ENCODE measurements at regions not wholly inside any gene's neighbourhood (a gene's known extent, or its start where the extent isn't known, plus 50 kb on each side); places are given as distances from the start of the nearest gene placed in this dataset.

- H3K27ac Mint-ChIP-seq: no peak overlapping the region
- no peaks in the 10 kb centered on the region for H3K4me1 Mint-ChIP-seq (ENCODE audit: low read depth)
- no peak for TF ChIP-seq CTCF (IDR thresholded peaks at IDR 0.05; ENCODE audit: unreplicated experiment)
- DNase-seq (ENCODE audit: low spot score, unreplicated experiment): no peak
- H3K27me3 Mint-ChIP-seq: peaks cover 29% of the 10 kb centered on the region
- H3K9me3 Mint-ChIP-seq (ENCODE audit: low read depth): peaks cover 4% of the 10 kb centered on the region
- H3K36me3 Mint-ChIP-seq (ENCODE audit: insufficient read depth): no peaks in the 10 kb centered on the region
- no peak overlapping the region for H3K4me3 Mint-ChIP-seq (ENCODE audit: low read depth)
Measured at GRCh38 chr20:22866812-22867341, 168.2 kb upstream of the SSTR4 start.

- no peaks in the 10 kb centered on the region for H3K9me3 Mint-ChIP-seq (ENCODE audit: low read depth)
- DNase-seq (ENCODE audit: low spot score, unreplicated experiment): no peak
- peaks cover 62% of the 10 kb centered on the region for H3K27me3 Mint-ChIP-seq
- no peak for TF ChIP-seq CTCF (IDR thresholded peaks at IDR 0.05; ENCODE audit: unreplicated experiment)
- no peaks in the 10 kb centered on the region for H3K4me1 Mint-ChIP-seq (ENCODE audit: low read depth)
- H3K4me3 Mint-ChIP-seq (ENCODE audit: low read depth): no peak overlapping the region
- H3K27ac Mint-ChIP-seq: no peak overlapping the region
- no peaks in the 10 kb centered on the region for H3K36me3 Mint-ChIP-seq (ENCODE audit: insufficient read depth)
Measured at GRCh38 chr20:22878166-22878565, 156.9 kb upstream of the SSTR4 start.

- Mint-ChIP-seq H3K9me3 (ENCODE audit: low read depth) (peaks cover 13% of the 10 kb centered on the region), H3K4me3 (ENCODE audit: low read depth) (no peak overlapping the region), H3K36me3 (ENCODE audit: insufficient read depth) (no peaks in the 10 kb centered on the region), H3K27ac (no peak overlapping the region), H3K27me3 (peaks cover 48% of the 10 kb centered on the region), H3K4me1 (ENCODE audit: low read depth) (no peaks in the 10 kb centered on the region)
- TF ChIP-seq CTCF (IDR thresholded peaks at IDR 0.05; ENCODE audit: unreplicated experiment): no peak
- no peak for DNase-seq (ENCODE audit: low spot score, unreplicated experiment)
Measured at GRCh38 chr20:22880277-22880676, 154.8 kb upstream of the SSTR4 start.

- DNase-seq (ENCODE audit: low spot score, unreplicated experiment): no peak
- peaks cover 24% of the 10 kb centered on the region for H3K9me3 Mint-ChIP-seq (ENCODE audit: low read depth)
- H3K36me3 Mint-ChIP-seq (ENCODE audit: insufficient read depth): no peaks in the 10 kb centered on the region
- H3K27me3 Mint-ChIP-seq: peaks cover 17% of the 10 kb centered on the region
- H3K4me3 Mint-ChIP-seq (ENCODE audit: low read depth): no peak overlapping the region
- H3K4me1 Mint-ChIP-seq (ENCODE audit: low read depth): peaks cover 9% of the 10 kb centered on the region
- H3K27ac Mint-ChIP-seq: no peak overlapping the region
- TF ChIP-seq CTCF (IDR thresholded peaks at IDR 0.05; ENCODE audit: unreplicated experiment): no peak
Measured at GRCh38 chr20:22887796-22888195, 147.3 kb upstream of the SSTR4 start.

- H3K4me1 Mint-ChIP-seq (ENCODE audit: low read depth): peaks cover 9% of the 10 kb centered on the region
- H3K27me3 Mint-ChIP-seq: peaks cover 17% of the 10 kb centered on the region
- H3K9me3 Mint-ChIP-seq (ENCODE audit: low read depth): peaks cover 11% of the 10 kb centered on the region
- H3K27ac Mint-ChIP-seq: no peak overlapping the region
- no peaks in the 10 kb centered on the region for H3K36me3 Mint-ChIP-seq (ENCODE audit: insufficient read depth)
- H3K4me3 Mint-ChIP-seq (ENCODE audit: low read depth): no peak overlapping the region
- DNase-seq (ENCODE audit: low spot score, unreplicated experiment): no peak
- no peak for TF ChIP-seq CTCF (IDR thresholded peaks at IDR 0.05; ENCODE audit: unreplicated experiment)
Measured at GRCh38 chr20:22890594-22891300, 144.4 kb upstream of the SSTR4 start.
